SK-N-SH (cell line): ENCODE measurements at regions not wholly inside any gene's neighbourhood (a gene's known extent, or its start where the extent isn't known, plus 50 kb on each side); places are given as distances from the start of the nearest gene placed in this dataset.
A peak's percentile ranks its signal among the peaks of the same experiment; 100 is the strongest.

Source experiments
- CTCF ChIA-PET: fragments of 300-600, 350-600 bp; formaldehyde crosslinking; extraction: SDS; loops from one replicate; lab custom pipeline; 2021; lab: Yijun Ruan, JAX
- POLR2A ChIA-PET: fragments of 350-600 bp; sonication (Branson Sonifier 250); formaldehyde crosslinking; extraction: SDS; loops from one replicate; lab custom pipeline; 2020; ENCODE audit warnings: antibody characterized with exemption, inconsistent platforms; lab: Yijun Ruan, JAX
- DNase-seq: peaks from one replicate; pipeline ENCODE4 v3.0.0; 2012
- H2AFZ ChIP-seq: fragments of 200-600 bp; sonication (generic); 2 replicates; pipeline ENCODE4 v1.8.1; 2016; ENCODE audit warnings: antibody characterized with exemption, mild to moderate bottlenecking, low read depth
- H3F3A ChIP-seq: fragments of 200-600 bp; sonication (generic); replicated peaks from 2 replicates; pipeline ENCODE3; 2016; ENCODE audit warnings: antibody characterized with exemption, mild to moderate bottlenecking; ENCODE audit not compliant: insufficient read depth
- H3K27ac ChIP-seq, 2 experiments: fragments of 200-500 bp in 1 of 2; fragments of 200-600 bp in 1 of 2; sonication (Bioruptor generic) in 1 of 2; sonication (generic), shearing (Covaris generic) in 1 of 2; 2 replicates each; pipeline versions ENCODE4 v1.5.1 to v1.6.1; 2014 to 2016; ENCODE audit warnings: low read depth in 2 of 2, inconsistent platforms in 1 of 2, low read length in 1 of 2, mild to moderate bottlenecking in 1 of 2, mixed read lengths in 1 of 2
- H3K27me3 ChIP-seq: fragments of 200-600 bp; sonication (generic), shearing (Covaris generic); 2 replicates; pipeline ENCODE4 v1.6.1; 2016; ENCODE audit warnings: mixed run types; ENCODE audit not compliant: insufficient read depth
- H3K36me3 ChIP-seq, 2 experiments: fragments of 200-500 bp in 1 of 2; fragments of 200-600 bp in 1 of 2; sonication (Bioruptor generic) in 1 of 2; sonication (generic) in 1 of 2; replicated peaks in 1 of 2; 2 replicates each; pipeline versions ENCODE3 to v1.5.1; 2014 to 2016; ENCODE audit warnings: low read length in 1 of 2, mild to moderate bottlenecking in 1 of 2; ENCODE audit not compliant: insufficient read depth in 2 of 2, control insufficient read depth in 1 of 2
- H3K4me1 ChIP-seq, 2 experiments: fragments of 200-500 bp in 1 of 2; fragments of 200-600 bp in 1 of 2; sonication (Bioruptor generic) in 1 of 2; sonication (generic), shearing (Covaris generic) in 1 of 2; 2 replicates each; pipeline versions ENCODE4 v1.5.1 to v1.6.1; 2014 to 2016; ENCODE audit warnings: low read depth in 1 of 2, low read length in 1 of 2, mixed run types in 1 of 2; ENCODE audit not compliant: insufficient read depth in 2 of 2, control insufficient read depth in 1 of 2
- H3K4me2 ChIP-seq: fragments of 200-600 bp; sonication (generic), shearing (Covaris generic); 2 replicates; pipeline ENCODE4 v1.6.1; 2017; ENCODE audit warnings: mixed run types
- H3K4me3 ChIP-seq, 2 experiments: fragments of 200-500 bp in 1 of 2; fragments of 200-600 bp in 1 of 2; sonication (Bioruptor generic) in 1 of 2; sonication (generic), shearing (Covaris generic) in 1 of 2; 2 replicates each; pipeline versions ENCODE4 v1.5.1 to v1.8.1; 2014 to 2016; ENCODE audit warnings: low read depth in 2 of 2, inconsistent platforms in 1 of 2, low read length in 1 of 2, mild to moderate bottlenecking in 1 of 2, mixed read lengths in 1 of 2, moderate library complexity in 1 of 2
- H3K79me2 ChIP-seq: fragments of 200-600 bp; sonication (generic); 2 replicates; pipeline ENCODE4 v1.8.1; 2017; ENCODE audit warnings: mild to moderate bottlenecking; ENCODE audit not compliant: insufficient read depth
- H3K9ac ChIP-seq: fragments of 200-600 bp; sonication (generic); 2 replicates; pipeline ENCODE4 v1.6.1; 2017; ENCODE audit warnings: mixed run types
- H3K9me2 ChIP-seq: fragments of 200-600 bp; sonication (generic); 2 replicates; pipeline ENCODE4 v1.6.1; 2017; ENCODE audit warnings: mixed run types
- H3K9me3 ChIP-seq: fragments of 200-600 bp; sonication (generic); 2 replicates; pipeline ENCODE4 v1.6.1; 2017; ENCODE audit warnings: mixed run types, mild to moderate bottlenecking, moderate library complexity
- H4K20me1 ChIP-seq: fragments of 200-600 bp; sonication (generic); 2 replicates; pipeline ENCODE4 v1.6.1; 2017; ENCODE audit warnings: mild to moderate bottlenecking, mixed run types; ENCODE audit not compliant: insufficient read depth
- CHD2 ChIP-seq: fragments of 150-350 bp; IDR thresholded peaks from 2 replicates; pipeline ENCODE4 v1.6.1; 2018; ENCODE audit warnings: low read length; ENCODE audit not compliant: partially characterized antibody
- EP300 ChIP-seq, 2 experiments: IDR thresholded peaks; 2 replicates each; pipeline versions ENCODE4 v1.4.0 to v1.6.1; 2012; ENCODE audit warnings: borderline replicate concordance in 1 of 2, low read depth in 1 of 2, low read length in 1 of 2
- EZH2phosphoT487 ChIP-seq: fragments of 200-600 bp; sonication (generic); IDR thresholded peaks from 2 replicates; pipeline ENCODE4 v1.6.1; 2017; ENCODE audit warnings: low read depth, mixed run types, mild to moderate bottlenecking, antibody characterized with exemption, moderate library complexity, borderline replicate concordance
- FOXJ3 ChIP-seq: sonication (generic); formaldehyde crosslinking; IDR thresholded peaks from 2 replicates; pipeline ENCODE4 v1.5.1; 2020; ENCODE audit warnings: mild to moderate bottlenecking, missing genetic modification reagents
- NFIC ChIP-seq: IDR thresholded peaks from 2 replicates; pipeline ENCODE4 v1.4.0; 2012; ENCODE audit warnings: borderline replicate concordance
- NRF1 ChIP-seq: IDR thresholded peaks from 2 replicates; pipeline ENCODE4 v1.6.1; 2012; ENCODE audit warnings: low read depth, mild to moderate bottlenecking, low read length
- RCOR1 ChIP-seq: fragments of 150-350 bp; IDR thresholded peaks from 2 replicates; pipeline ENCODE4 v1.6.1; 2017; ENCODE audit warnings: antibody characterized with exemption, low read length
- RXRA ChIP-seq: IDR thresholded peaks from 2 replicates; pipeline ENCODE4 v1.4.0; 2012; ENCODE audit warnings: low read depth, mild to moderate bottlenecking, borderline replicate concordance
- SIN3A ChIP-seq: IDR thresholded peaks from 2 replicates; pipeline ENCODE4 v1.6.1; 2012; ENCODE audit warnings: low read depth, mild to moderate bottlenecking, low read length, moderate library complexity, borderline replicate concordance
- TAF1 ChIP-seq: IDR thresholded peaks from 2 replicates; pipeline ENCODE4 v1.6.1; 2012; ENCODE audit warnings: low read depth, mild to moderate bottlenecking, low read length, moderate library complexity, borderline replicate concordance
- TF ChIP-seq, protein P1 (sequence below): IDR thresholded peaks from 2 replicates; pipeline ENCODE4 v1.4.0; 2012; ENCODE audit warnings: low read depth, borderline replicate concordance
- TF ChIP-seq, protein P2 (sequence below): IDR thresholded peaks from 2 replicates; pipeline ENCODE4; 2012
- TF ChIP-seq, protein P3 (sequence below): IDR thresholded peaks from 2 replicates; pipeline ENCODE4 v1.6.1; 2012; ENCODE audit warnings: mild to moderate bottlenecking, low read depth, low read length, moderate library complexity
- TF ChIP-seq, protein P4 (sequence below): IDR thresholded peaks from 2 replicates; pipeline ENCODE4 v1.4.0; 2012; ENCODE audit warnings: low read depth

DNA sequence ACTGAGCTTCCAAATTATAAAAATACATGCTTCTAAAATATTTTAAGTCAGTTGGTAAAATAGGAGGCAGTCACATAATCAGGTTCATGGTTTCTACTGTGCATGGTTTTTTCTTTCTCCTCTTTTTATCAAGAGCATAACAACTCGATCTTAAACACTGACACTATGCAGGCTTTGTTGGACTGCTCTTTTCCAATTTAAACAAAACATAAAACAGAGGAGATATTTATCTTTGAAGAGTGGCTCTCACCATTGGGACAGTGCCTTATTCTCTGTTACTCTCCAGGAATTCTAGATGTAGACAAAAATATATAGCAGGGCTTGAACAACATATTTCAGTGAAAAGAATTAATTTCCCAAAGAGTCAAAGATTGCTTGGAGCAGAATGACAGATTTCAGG, 883.5 kb upstream of the ADGRL2 start (continued):
- TF ChIP-seq, protein P1, sequence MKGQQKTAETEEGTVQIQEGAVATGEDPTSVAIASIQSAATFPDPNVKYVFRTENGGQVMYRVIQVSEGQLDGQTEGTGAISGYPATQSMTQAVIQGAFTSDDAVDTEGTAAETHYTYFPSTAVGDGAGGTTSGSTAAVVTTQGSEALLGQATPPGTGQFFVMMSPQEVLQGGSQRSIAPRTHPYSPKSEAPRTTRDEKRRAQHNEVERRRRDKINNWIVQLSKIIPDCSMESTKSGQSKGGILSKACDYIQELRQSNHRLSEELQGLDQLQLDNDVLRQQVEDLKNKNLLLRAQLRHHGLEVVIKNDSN: no peak
- TF ChIP-seq FOXJ3 (CRISPR knock-in tag) (0 out of 2 replicates have a peak, but pooled peaks have one; percentile 37), EZH2phosphoT487 (no peak), RCOR1 (peak; percentile 55; the same call in 1 of the 2 replicates), CHD2 (peak; percentile 57), NFIC (no peak), EP300 (IDR thresholded peaks at IDR 0.05; ENCODE audit: borderline replicate concordance in 1 of 2, low read depth in 1 of 2, low read length in 1 of 2) (peak in 1 of 2 experiments; percentile 82; a peak in 1 of 4 replicates), RXRA (no peak), TAF1 (no peak)
- TF ChIP-seq, protein P2, sequence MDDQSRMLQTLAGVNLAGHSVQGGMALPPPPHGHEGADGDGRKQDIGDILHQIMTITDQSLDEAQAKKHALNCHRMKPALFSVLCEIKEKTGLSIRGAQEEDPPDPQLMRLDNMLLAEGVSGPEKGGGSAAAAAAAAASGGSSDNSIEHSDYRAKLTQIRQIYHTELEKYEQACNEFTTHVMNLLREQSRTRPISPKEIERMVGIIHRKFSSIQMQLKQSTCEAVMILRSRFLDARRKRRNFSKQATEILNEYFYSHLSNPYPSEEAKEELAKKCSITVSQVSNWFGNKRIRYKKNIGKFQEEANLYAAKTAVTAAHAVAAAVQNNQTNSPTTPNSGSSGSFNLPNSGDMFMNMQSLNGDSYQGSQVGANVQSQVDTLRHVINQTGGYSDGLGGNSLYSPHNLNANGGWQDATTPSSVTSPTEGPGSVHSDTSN: no peak
- TF ChIP-seq, protein P3, sequence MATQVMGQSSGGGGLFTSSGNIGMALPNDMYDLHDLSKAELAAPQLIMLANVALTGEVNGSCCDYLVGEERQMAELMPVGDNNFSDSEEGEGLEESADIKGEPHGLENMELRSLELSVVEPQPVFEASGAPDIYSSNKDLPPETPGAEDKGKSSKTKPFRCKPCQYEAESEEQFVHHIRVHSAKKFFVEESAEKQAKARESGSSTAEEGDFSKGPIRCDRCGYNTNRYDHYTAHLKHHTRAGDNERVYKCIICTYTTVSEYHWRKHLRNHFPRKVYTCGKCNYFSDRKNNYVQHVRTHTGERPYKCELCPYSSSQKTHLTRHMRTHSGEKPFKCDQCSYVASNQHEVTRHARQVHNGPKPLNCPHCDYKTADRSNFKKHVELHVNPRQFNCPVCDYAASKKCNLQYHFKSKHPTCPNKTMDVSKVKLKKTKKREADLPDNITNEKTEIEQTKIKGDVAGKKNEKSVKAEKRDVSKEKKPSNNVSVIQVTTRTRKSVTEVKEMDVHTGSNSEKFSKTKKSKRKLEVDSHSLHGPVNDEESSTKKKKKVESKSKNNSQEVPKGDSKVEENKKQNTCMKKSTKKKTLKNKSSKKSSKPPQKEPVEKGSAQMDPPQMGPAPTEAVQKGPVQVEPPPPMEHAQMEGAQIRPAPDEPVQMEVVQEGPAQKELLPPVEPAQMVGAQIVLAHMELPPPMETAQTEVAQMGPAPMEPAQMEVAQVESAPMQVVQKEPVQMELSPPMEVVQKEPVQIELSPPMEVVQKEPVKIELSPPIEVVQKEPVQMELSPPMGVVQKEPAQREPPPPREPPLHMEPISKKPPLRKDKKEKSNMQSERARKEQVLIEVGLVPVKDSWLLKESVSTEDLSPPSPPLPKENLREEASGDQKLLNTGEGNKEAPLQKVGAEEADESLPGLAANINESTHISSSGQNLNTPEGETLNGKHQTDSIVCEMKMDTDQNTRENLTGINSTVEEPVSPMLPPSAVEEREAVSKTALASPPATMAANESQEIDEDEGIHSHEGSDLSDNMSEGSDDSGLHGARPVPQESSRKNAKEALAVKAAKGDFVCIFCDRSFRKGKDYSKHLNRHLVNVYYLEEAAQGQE: no peak

DNA sequence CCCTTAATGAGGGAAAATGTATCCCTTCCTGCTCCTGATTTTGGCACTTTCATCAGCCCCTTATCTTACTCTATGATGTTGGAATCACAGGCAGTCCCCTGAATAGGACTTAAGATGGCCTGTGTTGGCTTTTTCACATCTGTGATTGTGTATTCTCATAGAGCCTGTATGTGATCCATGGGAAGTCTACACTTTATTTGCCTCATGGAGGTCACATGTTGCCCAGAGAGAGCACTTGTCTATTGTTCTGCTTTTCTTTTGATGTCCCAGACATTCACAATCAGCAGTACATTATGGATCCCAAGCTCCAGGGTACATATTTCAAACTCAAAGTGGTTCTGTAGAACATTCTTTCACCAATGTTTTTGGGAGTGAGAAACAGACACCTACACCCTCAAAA, 885.2 kb upstream of the ADGRL2 start:
- Histone ChIP-seq H3F3A (no peaks in the 10 kb centered on the region), H3K36me3 (no peaks in the 10 kb centered on the region), H3K9me2 (no peaks in the 10 kb centered on the region), H3K79me2 (no peaks in the 10 kb centered on the region), H3K27ac (no peak overlapping the region), H3K4me3 (no peak overlapping the region), H3K27me3 (no peaks in the 10 kb centered on the region), H3K9me3 (no peaks in the 10 kb centered on the region), H3K4me1 (peaks cover 0 to 3% of the 10 kb centered on the region in 2 experiments; a peak in 2 of 4 replicates), H3K9ac (no peak overlapping the region), H4K20me1 (no peaks in the 10 kb centered on the region)
- TF ChIP-seq FOXJ3 (CRISPR knock-in tag) (no peak), SIN3A (no peak), NRF1 (no peak)
- TF ChIP-seq, protein P4, sequence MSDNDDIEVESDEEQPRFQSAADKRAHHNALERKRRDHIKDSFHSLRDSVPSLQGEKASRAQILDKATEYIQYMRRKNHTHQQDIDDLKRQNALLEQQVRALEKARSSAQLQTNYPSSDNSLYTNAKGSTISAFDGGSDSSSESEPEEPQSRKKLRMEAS: no peak
- TF ChIP-seq, protein P3: no peak
- TF ChIP-seq, all 33 proteins: peak for 0
- ChIA-PET POLR2A (no interaction called here), CTCF (no interaction called here)
- no peak for DNase-seq
- Histone ChIP-seq H2AFZ (no peak overlapping the region), H3K4me2 (no peak overlapping the region)
